ENCODE measurements at regions not wholly inside any gene's neighbourhood (a gene's known extent, or its start where the extent isn't known, plus 50 kb on each side); places are given as distances from the start of the nearest gene placed in this dataset.

DNA sequence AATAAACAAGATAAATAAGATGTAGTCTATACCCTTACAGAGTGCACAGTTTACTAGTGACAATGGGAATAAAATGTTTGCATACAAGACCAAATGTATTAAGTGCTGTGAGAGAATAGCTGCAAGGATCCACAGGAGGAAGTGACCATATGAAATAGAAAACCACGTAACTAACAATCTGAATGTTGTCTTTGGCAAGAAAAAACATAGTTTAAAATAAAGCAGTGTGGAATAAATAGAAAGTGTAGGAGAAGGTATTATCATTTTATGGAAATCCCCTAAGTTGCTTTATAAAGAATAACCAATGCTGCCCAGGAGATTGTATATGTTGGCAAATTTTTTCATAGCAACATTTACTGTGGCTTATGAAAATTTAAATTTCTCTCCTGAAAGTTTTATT, 116.1 kb downstream of the PCDH7 start:
- ChIA-PET CTCF (no interaction called here), POLR2A (no interaction called here)
- Mint-ChIP-seq H3K9me3 (ENCODE audit: unreplicated experiment) (no peaks in the 10 kb centered on the region), H3K27me3 (ENCODE audit: insufficient read depth, unreplicated experiment) (no peaks in the 10 kb centered on the region), H3K36me3 (ENCODE audit: insufficient read depth, unreplicated experiment) (no peaks in the 10 kb centered on the region), H3K4me1 (ENCODE audit: insufficient read depth, unreplicated experiment) (peaks cover 24% of the 10 kb centered on the region), H3K27ac (ENCODE audit: low read depth, unreplicated experiment) (no peak overlapping the region), H3K4me3 (ENCODE audit: unreplicated experiment) (no peak overlapping the region)
- intact Hi-C loops (cut with micrococcal nuclease) = no loop called here
- TF ChIP-seq, protein P1, sequence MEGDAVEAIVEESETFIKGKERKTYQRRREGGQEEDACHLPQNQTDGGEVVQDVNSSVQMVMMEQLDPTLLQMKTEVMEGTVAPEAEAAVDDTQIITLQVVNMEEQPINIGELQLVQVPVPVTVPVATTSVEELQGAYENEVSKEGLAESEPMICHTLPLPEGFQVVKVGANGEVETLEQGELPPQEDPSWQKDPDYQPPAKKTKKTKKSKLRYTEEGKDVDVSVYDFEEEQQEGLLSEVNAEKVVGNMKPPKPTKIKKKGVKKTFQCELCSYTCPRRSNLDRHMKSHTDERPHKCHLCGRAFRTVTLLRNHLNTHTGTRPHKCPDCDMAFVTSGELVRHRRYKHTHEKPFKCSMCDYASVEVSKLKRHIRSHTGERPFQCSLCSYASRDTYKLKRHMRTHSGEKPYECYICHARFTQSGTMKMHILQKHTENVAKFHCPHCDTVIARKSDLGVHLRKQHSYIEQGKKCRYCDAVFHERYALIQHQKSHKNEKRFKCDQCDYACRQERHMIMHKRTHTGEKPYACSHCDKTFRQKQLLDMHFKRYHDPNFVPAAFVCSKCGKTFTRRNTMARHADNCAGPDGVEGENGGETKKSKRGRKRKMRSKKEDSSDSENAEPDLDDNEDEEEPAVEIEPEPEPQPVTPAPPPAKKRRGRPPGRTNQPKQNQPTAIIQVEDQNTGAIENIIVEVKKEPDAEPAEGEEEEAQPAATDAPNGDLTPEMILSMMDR (IDR thresholded peaks at IDR 0.05; ENCODE audit: unreplicated experiment) = no peak
- BruUV-seq (replicated peaks) = no TSS peak
- DNase-seq (ENCODE audit: unreplicated experiment) = peak; percentile 5

DNA sequence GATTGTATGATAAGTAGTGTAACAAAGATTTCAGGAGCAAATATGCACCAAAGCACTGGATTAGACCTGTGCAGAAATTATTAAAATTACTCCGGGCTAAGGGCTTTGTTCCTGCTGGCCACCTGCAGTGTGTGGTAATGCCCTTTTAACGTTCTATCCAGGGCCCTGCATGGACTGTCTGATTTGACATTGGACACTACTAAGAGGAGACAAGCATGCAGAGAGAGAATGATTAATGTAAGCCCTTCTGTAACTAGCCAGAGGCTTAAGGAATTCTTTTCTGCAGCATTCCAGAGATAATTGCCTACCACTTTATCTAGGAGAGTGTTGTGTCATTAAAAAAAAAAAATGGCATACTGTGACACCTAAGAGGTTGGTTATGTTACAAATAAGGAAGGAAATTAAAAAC, 117.0 kb downstream of the PCDH7 start:
- BruUV-seq (replicated peaks) = no TSS peak
- CTCF ChIA-PET = no interaction called here

DNA sequence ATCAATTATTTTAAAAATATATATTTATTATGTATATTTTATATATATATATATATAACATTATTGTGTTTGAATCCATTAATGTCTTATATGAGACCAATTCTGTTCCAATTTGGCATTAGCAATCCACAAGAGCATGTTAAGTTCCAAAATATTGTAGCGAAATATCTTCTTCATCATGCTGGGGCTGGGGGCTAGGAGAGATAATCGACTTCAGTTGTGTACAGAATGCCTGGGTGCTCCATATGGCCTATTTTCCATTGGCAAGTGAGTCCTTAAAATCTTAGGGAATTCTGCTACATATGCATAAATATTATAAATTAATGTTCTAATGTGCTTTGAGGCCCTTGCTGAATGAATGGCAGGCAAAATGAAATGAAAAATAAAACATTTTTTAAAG, 117.7 kb downstream of the PCDH7 start:
- no peak overlapping the region for H3K27ac Mint-ChIP-seq (ENCODE audit: low read depth, unreplicated experiment)
- H3K4me1 Mint-ChIP-seq (ENCODE audit: insufficient read depth, unreplicated experiment) = peaks cover 24% of the 10 kb centered on the region
- CTCF ChIA-PET = interaction anchor here (0.7 kb wide), 1 partner anchor 17 kb away, joined by 3 read pairs; no protein-coding TSS in a partner anchor
- H3K4me3 Mint-ChIP-seq (ENCODE audit: unreplicated experiment) = no peak overlapping the region
- no peak for DNase-seq (ENCODE audit: unreplicated experiment)
- H3K36me3 Mint-ChIP-seq (ENCODE audit: insufficient read depth, unreplicated experiment) = no peaks in the 10 kb centered on the region
- POLR2A ChIA-PET = no interaction called here
- H3K27me3 Mint-ChIP-seq (ENCODE audit: insufficient read depth, unreplicated experiment) = no peaks in the 10 kb centered on the region
- intact Hi-C loops (cut with micrococcal nuclease) = no loop called here
- H3K9me3 Mint-ChIP-seq (ENCODE audit: unreplicated experiment) = no peaks in the 10 kb centered on the region
- TF ChIP-seq, protein P1 (IDR thresholded peaks at IDR 0.05; ENCODE audit: unreplicated experiment) = no peak
- BruUV-seq (replicated peaks) = no TSS peak

More for the DNA sequence above, 117.0 kb downstream of the PCDH7 start:
- Mint-ChIP-seq H3K36me3 (ENCODE audit: insufficient read depth, unreplicated experiment) (no peaks in the 10 kb centered on the region), H3K9me3 (ENCODE audit: unreplicated experiment) (no peaks in the 10 kb centered on the region), H3K4me1 (ENCODE audit: insufficient read depth, unreplicated experiment) (peaks cover 24% of the 10 kb centered on the region), H3K27me3 (ENCODE audit: insufficient read depth, unreplicated experiment) (no peaks in the 10 kb centered on the region), H3K27ac (ENCODE audit: low read depth, unreplicated experiment) (no peak overlapping the region), H3K4me3 (ENCODE audit: unreplicated experiment) (no peak overlapping the region)
- POLR2A ChIA-PET = no interaction called here
- intact Hi-C loops (cut with micrococcal nuclease) = no loop called here
- TF ChIP-seq, protein P1 (IDR thresholded peaks at IDR 0.05; ENCODE audit: unreplicated experiment) = no peak
- DNase-seq (ENCODE audit: unreplicated experiment) = peak; percentile 13

DNA sequence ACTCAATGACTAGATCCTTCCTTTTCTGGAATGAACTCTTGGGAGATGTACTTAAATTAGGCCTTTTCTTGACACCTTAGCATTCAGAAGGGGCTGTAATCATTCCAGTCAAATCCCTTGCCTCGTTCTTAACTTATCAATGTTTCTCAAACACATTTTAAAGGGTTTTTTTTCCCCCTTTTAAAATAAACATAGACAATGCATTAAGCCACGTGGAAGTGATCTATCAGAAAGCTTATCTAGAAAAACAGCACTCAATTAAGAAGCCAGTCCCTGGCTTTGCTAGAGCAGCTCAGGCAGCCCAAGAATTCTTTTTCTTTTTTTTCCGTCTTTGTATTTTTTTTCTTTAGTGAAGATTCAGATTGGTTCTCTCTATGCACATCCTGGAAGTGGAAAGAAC, 118.2 kb downstream of the PCDH7 start:
- Mint-ChIP-seq H3K36me3 (ENCODE audit: insufficient read depth, unreplicated experiment) (no peaks in the 10 kb centered on the region), H3K9me3 (ENCODE audit: unreplicated experiment) (no peaks in the 10 kb centered on the region), H3K4me3 (ENCODE audit: unreplicated experiment) (no peak overlapping the region), H3K27ac (ENCODE audit: low read depth, unreplicated experiment) (no peak overlapping the region), H3K4me1 (ENCODE audit: insufficient read depth, unreplicated experiment) (peaks cover 24% of the 10 kb centered on the region), H3K27me3 (ENCODE audit: insufficient read depth, unreplicated experiment) (no peaks in the 10 kb centered on the region)
- no TSS peak for BruUV-seq (replicated peaks)
- intact Hi-C loops (cut with micrococcal nuclease) = no loop called here
- ChIA-PET CTCF (interaction anchor here (0.7 kb wide), 1 partner anchor 17 kb away, joined by 3 read pairs; no protein-coding TSS in a partner anchor), POLR2A (no interaction called here)
- no peak for DNase-seq (ENCODE audit: unreplicated experiment)
- TF ChIP-seq, protein P1 (IDR thresholded peaks at IDR 0.05; ENCODE audit: unreplicated experiment) = no peak

Data from MCF 10A (cell line).